Tibial nerve (tissue), 4 donors: ENCODE measurements at regions not wholly inside any gene's neighbourhood (a gene's known extent, or its start where the extent isn't known, plus 50 kb on each side); places are given as distances from the start of the nearest gene placed in this dataset.

ENCODE experiments used
- CTCF ChIP-seq, 5 experiments: fragments of 200-600 bp in 3 of 5; fragments of 450-650 bp in 2 of 5; sonication (generic) in 3 of 5; IDR thresholded peaks; one replicate each; pipeline ENCODE4 v1.5.1; 2016 to 2019; ENCODE audit warnings: antibody characterized with exemption in 5 of 5, mild to moderate bottlenecking in 3 of 5, moderate library complexity in 2 of 5
- EP300 ChIP-seq, 2 donors: sonication (generic); formaldehyde crosslinking; IDR thresholded peaks; one replicate each; pipeline ENCODE4 v1.6.1; 2017; ENCODE audit warnings: antibody characterized with exemption in 2 of 2, mild to moderate bottlenecking in 1 of 2
- POLR2A ChIP-seq, 2 donors: fragments of 450-650 bp; IDR thresholded peaks; one replicate each; pipeline ENCODE4 v1.6.1; 2017; ENCODE audit warnings: antibody characterized with exemption in 2 of 2, mild to moderate bottlenecking in 2 of 2, moderate library complexity in 2 of 2

GRCh38 chr21:20083336-20083735 is 914.9 kb upstream of the NCAM2 start:
- TF ChIP-seq CTCF (IDR thresholded peaks at IDR 0.05): no peak
- no peak for TF ChIP-seq POLR2A (IDR thresholded peaks at IDR 0.05)
- no peak for TF ChIP-seq EP300 (IDR thresholded peaks at IDR 0.05)
